Mucosa of descending colon (tissue), 3 donors: ENCODE measurements at regions not wholly inside any gene's neighbourhood (a gene's known extent, or its start where the extent isn't known, plus 50 kb on each side); places are given as distances from the start of the nearest gene placed in this dataset.

ENCODE experiments used
- ATAC-seq: fragments of 200-7000 bp; cut with Tn5 transposase; one replicate; pipeline ENCODE4 v1.9.1; 2020; ENCODE audit warnings: mild to moderate bottlenecking, moderate library complexity
- DNase-seq, 3 donors: peaks; one replicate each; pipeline ENCODE4 v3.0.0-alpha.2; 2020
- H3K36me3 ChIP-seq: fragments of 200-600 bp; one replicate; pipeline ENCODE4 v1.8.0; 2021; ENCODE audit warnings: low read depth, mild to moderate bottlenecking
- H3K4me1 ChIP-seq: fragments of 200-600 bp; one replicate; pipeline ENCODE4 v1.8.0; 2021; ENCODE audit warnings: low read depth, mild to moderate bottlenecking
- H3K4me3 ChIP-seq: fragments of 200-600 bp; one replicate; pipeline ENCODE4 v1.8.0; 2021; ENCODE audit warnings: mild to moderate bottlenecking
- H3K9me3 ChIP-seq: fragments of 200-600 bp; one replicate; pipeline ENCODE4 v1.8.0; 2021; ENCODE audit warnings: mild to moderate bottlenecking
- intact Hi-C, 2 donors: fragments of 100-400 bp; cut with DNase I in 1 of 2; cut with micrococcal nuclease in 1 of 2; formaldehyde crosslinking; loops; one replicate each; pipeline versions ENCODE4 v1.11.0 to v1.11.1; 2022; cut with DNase I, micrococcal nuclease
- TF ChIP-seq, protein P1 (sequence below): fragments of 200-600 bp; IDR thresholded peaks from one replicate; pipeline ENCODE4 v1.8.0; 2022; ENCODE audit warnings: antibody characterized with exemption, mild to moderate bottlenecking
- donor health status: DM: no; HTN: no; CAD: no; lungs with moderate emphysema.
- donor health status: DM: no; HTN: no; CAD: no.
- donor health status: DM: no; HTN: yes; CAD: no.

DNA sequence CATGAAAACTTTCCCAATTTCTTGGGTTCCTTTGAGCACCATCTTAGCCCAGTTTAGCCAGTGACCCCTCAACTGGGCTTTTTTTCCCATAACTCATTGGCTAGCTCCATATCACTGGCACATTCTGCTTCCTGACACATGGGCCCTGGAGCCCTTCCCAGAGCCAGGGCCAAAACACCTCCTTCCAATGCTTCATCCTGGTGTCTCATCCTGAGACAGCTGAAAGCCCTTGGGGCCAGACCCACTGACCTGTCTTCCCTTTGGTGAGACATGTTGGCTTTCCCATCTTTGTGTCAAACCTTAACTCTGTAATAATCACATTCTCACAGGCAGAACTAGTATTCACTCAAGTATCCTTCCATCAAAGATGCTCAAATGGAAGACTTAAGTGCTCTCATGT, 82.6 kb upstream of the SMAD3 start:
- intact Hi-C loops = no loop called here
- H3K36me3 ChIP-seq = no peaks in the 10 kb centered on the region
- DNase-seq = no peak
- TF ChIP-seq, protein P1, sequence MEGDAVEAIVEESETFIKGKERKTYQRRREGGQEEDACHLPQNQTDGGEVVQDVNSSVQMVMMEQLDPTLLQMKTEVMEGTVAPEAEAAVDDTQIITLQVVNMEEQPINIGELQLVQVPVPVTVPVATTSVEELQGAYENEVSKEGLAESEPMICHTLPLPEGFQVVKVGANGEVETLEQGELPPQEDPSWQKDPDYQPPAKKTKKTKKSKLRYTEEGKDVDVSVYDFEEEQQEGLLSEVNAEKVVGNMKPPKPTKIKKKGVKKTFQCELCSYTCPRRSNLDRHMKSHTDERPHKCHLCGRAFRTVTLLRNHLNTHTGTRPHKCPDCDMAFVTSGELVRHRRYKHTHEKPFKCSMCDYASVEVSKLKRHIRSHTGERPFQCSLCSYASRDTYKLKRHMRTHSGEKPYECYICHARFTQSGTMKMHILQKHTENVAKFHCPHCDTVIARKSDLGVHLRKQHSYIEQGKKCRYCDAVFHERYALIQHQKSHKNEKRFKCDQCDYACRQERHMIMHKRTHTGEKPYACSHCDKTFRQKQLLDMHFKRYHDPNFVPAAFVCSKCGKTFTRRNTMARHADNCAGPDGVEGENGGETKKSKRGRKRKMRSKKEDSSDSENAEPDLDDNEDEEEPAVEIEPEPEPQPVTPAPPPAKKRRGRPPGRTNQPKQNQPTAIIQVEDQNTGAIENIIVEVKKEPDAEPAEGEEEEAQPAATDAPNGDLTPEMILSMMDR = no peak
- H3K4me3 ChIP-seq = no peak overlapping the region
- no peaks in the 10 kb centered on the region for H3K4me1 ChIP-seq
- no peak for ATAC-seq
- H3K9me3 ChIP-seq = no peaks in the 10 kb centered on the region

DNA sequence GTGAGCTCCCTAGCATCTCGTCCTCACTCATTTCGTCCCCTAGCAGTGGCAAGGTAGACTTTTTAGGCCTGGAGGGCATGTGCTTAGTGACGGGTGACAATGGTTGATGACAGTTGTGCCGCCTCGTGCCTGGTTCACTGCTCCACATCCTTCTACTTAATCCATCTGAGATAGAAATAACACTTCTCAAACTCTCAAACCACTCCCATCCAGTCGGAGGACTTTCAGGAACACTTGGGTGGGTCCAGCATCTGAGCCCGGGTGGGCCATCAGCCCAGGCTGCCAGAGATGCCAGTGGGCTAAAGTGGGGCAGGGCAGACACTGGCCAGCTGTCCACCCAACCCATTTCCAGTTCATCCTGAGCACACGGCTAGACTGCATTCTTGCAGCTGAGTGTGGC, 79.7 kb upstream of the SMAD3 start:
- Histone ChIP-seq H3K4me1 (no peaks in the 10 kb centered on the region), H3K36me3 (no peaks in the 10 kb centered on the region), H3K4me3 (no peak overlapping the region), H3K9me3 (no peaks in the 10 kb centered on the region)
- no peak for ATAC-seq
- no peak for DNase-seq
- TF ChIP-seq, protein P1 = no peak
- intact Hi-C loops = no loop called here

DNA sequence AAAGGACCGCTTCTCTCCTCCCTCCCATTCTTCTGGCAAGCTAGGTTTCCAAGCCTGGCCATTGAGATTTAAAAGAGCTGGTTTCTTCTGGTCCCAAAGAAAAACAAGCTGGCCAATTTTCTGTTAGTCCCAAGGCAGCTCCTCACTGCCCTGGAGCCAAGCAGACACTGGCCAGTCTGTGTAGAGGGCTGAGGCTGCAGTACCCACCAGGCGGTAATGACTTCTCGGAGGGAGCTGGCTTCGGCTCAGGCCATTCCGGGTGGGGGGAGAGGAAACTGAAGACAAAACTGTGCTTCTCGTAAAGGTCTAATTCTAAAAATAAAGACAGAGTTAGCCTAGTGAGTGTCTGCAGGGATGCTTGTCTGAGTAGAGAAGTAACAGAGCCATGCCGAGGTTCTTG, 78.5 kb upstream of the SMAD3 start:
- intact Hi-C loops = no loop called here
- DNase-seq (no peak), ATAC-seq (no peak)
- Histone ChIP-seq H3K36me3 (no peaks in the 10 kb centered on the region), H3K9me3 (no peaks in the 10 kb centered on the region), H3K4me3 (no peak overlapping the region), H3K4me1 (no peaks in the 10 kb centered on the region)
- TF ChIP-seq, protein P1 = no peak

DNA sequence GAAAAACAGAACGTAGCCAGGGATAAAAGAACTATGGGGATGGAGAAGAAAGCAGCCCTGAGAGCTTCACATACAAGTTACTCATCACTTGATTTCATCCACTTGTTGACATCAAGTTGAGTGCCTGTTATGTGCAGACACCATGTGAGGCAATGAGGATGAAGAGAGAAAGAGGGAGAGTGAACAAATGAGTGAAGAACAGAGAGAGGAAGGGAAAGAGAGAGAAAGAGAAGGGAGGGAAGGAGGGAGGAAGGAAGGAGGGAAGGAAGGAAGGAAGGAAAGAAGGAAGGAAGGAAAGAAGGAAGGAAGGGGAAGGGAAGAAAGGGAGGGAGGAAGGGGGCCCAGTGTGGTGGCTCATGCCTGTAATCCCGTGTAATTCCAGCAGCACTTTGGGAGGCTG, 72.3 kb upstream of the SMAD3 start:
- Histone ChIP-seq H3K4me1 (no peaks in the 10 kb centered on the region), H3K4me3 (no peak overlapping the region), H3K36me3 (no peaks in the 10 kb centered on the region), H3K9me3 (no peaks in the 10 kb centered on the region)
- DNase-seq (no peak), ATAC-seq (no peak)
- TF ChIP-seq, protein P1 = no peak
- intact Hi-C loops = no loop called here

DNA sequence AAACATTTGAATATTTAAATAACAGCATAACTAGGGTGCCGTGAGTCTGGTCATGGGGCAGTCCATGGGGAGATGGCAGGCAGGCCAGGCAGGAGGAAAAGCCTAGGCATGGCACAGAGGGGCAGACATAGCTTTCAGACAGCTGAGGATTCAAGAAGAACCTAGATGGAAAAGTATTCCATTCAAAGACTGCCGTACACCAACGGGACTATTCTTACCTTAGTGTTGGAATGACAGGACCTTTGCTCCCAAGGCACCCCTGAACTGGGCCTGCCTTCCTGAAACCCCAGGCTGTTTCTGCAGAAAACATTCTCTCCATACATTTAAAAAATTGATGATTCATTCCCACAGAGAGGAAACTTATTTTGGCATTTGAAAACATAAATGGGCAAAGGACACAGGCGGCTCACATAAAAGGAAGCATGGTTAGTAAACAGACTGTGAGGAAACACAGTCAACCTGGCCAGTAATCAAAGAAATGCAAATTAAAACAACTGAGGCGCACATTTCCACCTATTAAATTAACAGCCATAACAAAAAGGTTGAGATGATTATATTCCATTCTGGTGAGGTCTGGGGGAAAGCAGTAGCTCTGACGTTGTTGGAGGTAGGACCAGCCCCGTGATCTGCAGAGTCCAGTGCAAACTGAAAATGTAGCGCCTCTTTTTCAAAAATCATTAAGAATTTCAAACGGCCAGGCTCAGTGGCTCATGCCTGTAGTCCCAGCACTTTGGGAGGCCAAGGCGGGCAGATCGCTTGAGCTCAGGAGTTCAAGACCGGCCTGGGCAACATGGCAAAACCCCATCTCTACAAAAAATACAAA, 71.3 kb upstream of the SMAD3 start:
- ATAC-seq (no peak), DNase-seq (no peak)
- intact Hi-C loops = no loop called here
- TF ChIP-seq, protein P1 = no peak
- Histone ChIP-seq H3K9me3 (no peaks in the 10 kb centered on the region), H3K4me1 (no peaks in the 10 kb centered on the region), H3K4me3 (no peak overlapping the region), H3K36me3 (no peaks in the 10 kb centered on the region)
